WTC11 (cell line): ENCODE measurements at regions not wholly inside any gene's neighbourhood (a gene's known extent, or its start where the extent isn't known, plus 50 kb on each side); places are given as distances from the start of the nearest gene placed in this dataset.

ENCODE experiments used
- ATAC-seq: fragments of 200-7000 bp; cut with Tn5 transposase; 2 replicates; pipeline ENCODE4 v1.10.0; 2021; ENCODE audit warnings: mild to moderate bottlenecking, moderate library complexity
- CTCF ChIA-PET: fragments of 300-600 bp; sonication (Branson Sonifier 250); formaldehyde crosslinking; loops from one replicate; lab custom pipeline; 2021; ENCODE audit warnings: antibody characterized with exemption; lab: Charles Lee
- POLR2A ChIA-PET: fragments of 350-600 bp; sonication (Branson Sonifier 250); formaldehyde crosslinking; loops from one replicate; lab custom pipeline; 2021; ENCODE audit warnings: antibody characterized with exemption; lab: Charles Lee
- DNase-seq: peaks from one replicate; pipeline ENCODE4 v3.0.0; 2021; ENCODE audit warnings: low spot score
- H3K27ac Mint-ChIP-seq: 2 replicates; pipeline ENCODE4 v1.8.0; 2021; ENCODE audit warnings: mixed read lengths
- H3K27me3 Mint-ChIP-seq: 2 replicates; pipeline ENCODE4 v1.8.0; 2021; ENCODE audit warnings: low read depth, mild to moderate bottlenecking, moderate library complexity, mixed read lengths
- H3K36me3 Mint-ChIP-seq: 2 replicates; pipeline ENCODE4 v1.8.0; 2021; ENCODE audit warnings: mixed read lengths
- H3K4me1 Mint-ChIP-seq: 2 replicates; pipeline ENCODE4 v1.8.0; 2022; ENCODE audit warnings: mixed read lengths
- H3K4me3 Mint-ChIP-seq: 2 replicates; pipeline ENCODE4 v1.8.0; 2021; ENCODE audit warnings: mild to moderate bottlenecking, moderate library complexity, mixed read lengths
- H3K9me3 Mint-ChIP-seq: 2 replicates; pipeline ENCODE4 v1.8.0; 2021; ENCODE audit warnings: mixed read lengths
- AR ChIP-seq: fragments of 250-450 bp; sonication (Bioruptor Pico); IDR thresholded peaks from 2 replicates; pipeline ENCODE4 v1.9.0; 2021; ENCODE audit warnings: mild to moderate bottlenecking
- ATF2 ChIP-seq: sonication (generic); formaldehyde crosslinking; IDR thresholded peaks from 2 replicates; pipeline ENCODE4 v1.8.1; 2022; ENCODE audit warnings: low read depth, missing genetic modification reagents, borderline replicate concordance
- CTCF ChIP-seq: fragments of 200-600 bp; IDR thresholded peaks from 2 replicates; pipeline ENCODE4 v1.8.0; 2022; ENCODE audit warnings: antibody characterized with exemption
- E2F5 ChIP-seq: sonication (generic); formaldehyde crosslinking; IDR thresholded peaks from 2 replicates; pipeline ENCODE4 v1.8.1; 2022; ENCODE audit warnings: mild to moderate bottlenecking, moderate library complexity, missing genetic modification reagents
- GABPB1 ChIP-seq: sonication (generic); formaldehyde crosslinking; IDR thresholded peaks from 2 replicates; pipeline ENCODE4 v1.8.1; 2023; ENCODE audit warnings: mild to moderate bottlenecking, missing genetic modification reagents
- JAZF1 ChIP-seq: fragments of 250-450 bp; sonication (Bioruptor Pico); IDR thresholded peaks from 2 replicates; pipeline ENCODE4 v1.9.0; 2021; ENCODE audit warnings: moderate library complexity, mild to moderate bottlenecking, inconsistent platforms
- KAT7 ChIP-seq: sonication (generic); formaldehyde crosslinking; IDR thresholded peaks from 2 replicates; pipeline ENCODE4 v1.8.1; 2023; ENCODE audit warnings: missing genetic modification reagents, mild to moderate bottlenecking, borderline replicate concordance
- NFYB ChIP-seq: sonication (generic); formaldehyde crosslinking; conservative IDR thresholded peaks from 2 replicates; pipeline ENCODE4 v1.8.0; 2022; ENCODE audit warnings: low read depth, missing genetic modification reagents
- NR3C1 ChIP-seq: sonication (generic); formaldehyde crosslinking; conservative IDR thresholded peaks from 2 replicates; pipeline ENCODE4 v1.8.1; 2023; ENCODE audit warnings: low read depth, mild to moderate bottlenecking, missing genetic modification reagents
- OVOL2 ChIP-seq: fragments of 250-450 bp; sonication (Bioruptor Pico); IDR thresholded peaks from 2 replicates; pipeline ENCODE4 v1.9.0; 2021; ENCODE audit warnings: mild to moderate bottlenecking, borderline replicate concordance
- SP1 ChIP-seq: sonication (generic); formaldehyde crosslinking; conservative IDR thresholded peaks from 2 replicates; pipeline ENCODE4 v1.8.1; 2022; ENCODE audit warnings: missing genetic modification reagents
- STAT6 ChIP-seq: sonication (generic); formaldehyde crosslinking; conservative IDR thresholded peaks from 2 replicates; pipeline ENCODE4 v1.8.1; 2023; ENCODE audit warnings: mild to moderate bottlenecking, low read depth, missing genetic modification reagents, moderate library complexity
- TEAD4 ChIP-seq: sonication (generic); formaldehyde crosslinking; IDR thresholded peaks from 2 replicates; pipeline ENCODE4 v1.8.0; 2022; ENCODE audit warnings: mild to moderate bottlenecking, missing genetic modification reagents
- ZMAT4 ChIP-seq: fragments of 250-450 bp; sonication (Bioruptor Pico); IDR thresholded peaks from 2 replicates; pipeline ENCODE4 v1.9.0; 2021; ENCODE audit warnings: mild to moderate bottlenecking
- ZNF532 ChIP-seq: fragments of 250-450 bp; sonication (Bioruptor Pico); IDR thresholded peaks from 2 replicates; pipeline ENCODE4 v1.9.0; 2021; ENCODE audit warnings: mild to moderate bottlenecking, borderline replicate concordance

GRCh38 chr1:224490549-224491537 is 56.2 kb upstream of the WDR26 start (continued):
- no peak for TF ChIP-seq GABPB1
- no peak for TF ChIP-seq TEAD4 (CRISPR knock-in tag)
- no peak for TF ChIP-seq STAT6 (CRISPR knock-in tag)
- TF ChIP-seq CTCF, result no peak
- no peak for TF ChIP-seq JAZF1 (CRISPR knock-in tag)

- CTCF ChIA-PET, result no interaction called here
- Mint-ChIP-seq H3K36me3 (peaks cover 35% of the 10 kb centered on the region), H3K4me1 (peaks cover 70% of the 10 kb centered on the region), H3K4me3 (no peak overlapping the region), H3K9me3 (peaks cover 35% of the 10 kb centered on the region), H3K27me3 (peaks cover 8% of the 10 kb centered on the region), H3K27ac (no peak overlapping the region; the same call in 1 of the 2 replicates)
- ATAC-seq (no peak), DNase-seq (no peak)
- POLR2A ChIA-PET, result no interaction called here
- TF ChIP-seq E2F5 (CRISPR knock-in tag) (no peak), TEAD4 (CRISPR knock-in tag) (no peak), AR (CRISPR knock-in tag) (no peak), OVOL2 (CRISPR knock-in tag) (no peak), NFYB (CRISPR knock-in tag) (no peak), SP1 (no peak), ZNF532 (CRISPR knock-in tag) (no peak), ATF2 (CRISPR knock-in tag) (no peak), ZMAT4 (CRISPR knock-in tag) (no peak), KAT7 (CRISPR knock-in tag) (no peak), NR3C1 (CRISPR knock-in tag) (no peak), CTCF (no peak)
Observed at GRCh38 chr1:224492015-224492414, 57.4 kb upstream of the WDR26 start.
